ENCODE measurements at regions not wholly inside any gene's neighbourhood (a gene's known extent, or its start where the extent isn't known, plus 50 kb on each side); places are given as distances from the start of the nearest gene placed in this dataset.
A peak's percentile ranks its signal among the peaks of the same experiment; 100 is the strongest.

- no peaks in the 10 kb centered on the region for H3F3A ChIP-seq (ENCODE audit: low read depth)
- H3K9me3 ChIP-seq (ENCODE audit: insufficient read depth, low read depth, low read length): no peaks in the 10 kb centered on the region
- no peaks in the 10 kb centered on the region for H4K20me1 ChIP-seq (ENCODE audit: insufficient read depth, low read length, poor library complexity, severe bottlenecking)
- TF ChIP-seq EZH2phosphoT487 (IDR thresholded peaks at IDR 0.05; ENCODE audit: borderline replicate concordance): no peak
- no peak for TF ChIP-seq CTCF (conservative IDR thresholded peaks at IDR 0.05; ENCODE audit: low read length)
- H3K4me1 ChIP-seq (ENCODE audit: insufficient read depth, low read length, poor library complexity, severe bottlenecking): peaks cover 34% of the 10 kb centered on the region
- no peak overlapping the region for H3K4me3 ChIP-seq (ENCODE audit: low read length, poor library complexity, severe bottlenecking)
- no peaks in the 10 kb centered on the region for H3K79me2 ChIP-seq (ENCODE audit: insufficient read depth, low read length)
- no peaks in the 10 kb centered on the region for H3K9me2 ChIP-seq (replicated peaks; ENCODE audit: low read depth, low read length)
- H3K9ac ChIP-seq (ENCODE audit: low read depth, low read length, poor library complexity, severe bottlenecking): no peak overlapping the region
- no peak overlapping the region for H3K4me2 ChIP-seq (ENCODE audit: low read depth, low read length, poor library complexity, severe bottlenecking)
- no peaks in the 10 kb centered on the region for H3K27me3 ChIP-seq (ENCODE audit: insufficient read depth, low read length, poor library complexity, severe bottlenecking)
- H3K36me3 ChIP-seq (ENCODE audit: insufficient read depth, low read length): no peaks in the 10 kb centered on the region
- H2AFZ ChIP-seq (ENCODE audit: low read length): peak overlapping the region; percentile 62; the same call in 1 of the 2 replicates
Measured at GRCh38 chr2:8133913-8134472, 547.9 kb upstream of the ID2 start.

DNA sequence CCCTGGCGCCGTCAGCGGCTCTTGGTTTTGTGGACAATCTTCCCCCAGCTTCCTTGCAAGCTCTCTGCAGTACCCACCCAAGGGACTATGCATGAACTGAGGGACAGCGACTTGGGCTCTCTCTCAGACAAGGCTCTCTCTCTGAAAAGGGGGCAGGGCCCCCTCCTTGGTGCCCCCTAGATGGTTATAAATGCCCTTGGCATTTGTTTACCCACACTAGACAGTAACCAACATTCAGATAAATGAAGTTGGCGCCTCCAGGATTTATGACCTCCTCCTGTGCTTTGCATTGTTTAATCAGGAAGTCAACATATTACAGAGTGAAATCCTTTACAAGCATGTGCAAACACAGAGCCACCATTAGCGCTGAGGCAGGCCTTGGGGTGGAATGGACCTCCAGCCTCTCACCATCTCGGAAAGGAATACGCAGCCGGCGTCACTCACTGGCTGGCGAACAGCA, 547.4 kb upstream of the ID2 start:
- H3K36me3 ChIP-seq (ENCODE audit: insufficient read depth, low read length): no peaks in the 10 kb centered on the region
- H3K9me2 ChIP-seq (replicated peaks; ENCODE audit: low read depth, low read length): no peaks in the 10 kb centered on the region
- no peak overlapping the region for H3K9ac ChIP-seq (ENCODE audit: low read depth, low read length, poor library complexity, severe bottlenecking)
- no peaks in the 10 kb centered on the region for H3K79me2 ChIP-seq (ENCODE audit: insufficient read depth, low read length)
- TF ChIP-seq EZH2phosphoT487 (IDR thresholded peaks at IDR 0.05; ENCODE audit: borderline replicate concordance) (no peak), CTCF (conservative IDR thresholded peaks at IDR 0.05; ENCODE audit: low read length) (no peak)
- H3K4me2 ChIP-seq (ENCODE audit: low read depth, low read length, poor library complexity, severe bottlenecking): peak overlapping the region; percentile 0
- no peaks in the 10 kb centered on the region for H3F3A ChIP-seq (ENCODE audit: low read depth)
- peak overlapping the region; percentile 62 for H2AFZ ChIP-seq (ENCODE audit: low read length)
- H3K4me3 ChIP-seq (ENCODE audit: low read length, poor library complexity, severe bottlenecking): no peak overlapping the region
- H4K20me1 ChIP-seq (ENCODE audit: insufficient read depth, low read length, poor library complexity, severe bottlenecking): no peaks in the 10 kb centered on the region
- H3K27me3 ChIP-seq (ENCODE audit: insufficient read depth, low read length, poor library complexity, severe bottlenecking): no peaks in the 10 kb centered on the region
- H3K9me3 ChIP-seq (ENCODE audit: insufficient read depth, low read depth, low read length): no peaks in the 10 kb centered on the region
- peaks cover 39% of the 10 kb centered on the region for H3K4me1 ChIP-seq (ENCODE audit: insufficient read depth, low read length, poor library complexity, severe bottlenecking)

DNA sequence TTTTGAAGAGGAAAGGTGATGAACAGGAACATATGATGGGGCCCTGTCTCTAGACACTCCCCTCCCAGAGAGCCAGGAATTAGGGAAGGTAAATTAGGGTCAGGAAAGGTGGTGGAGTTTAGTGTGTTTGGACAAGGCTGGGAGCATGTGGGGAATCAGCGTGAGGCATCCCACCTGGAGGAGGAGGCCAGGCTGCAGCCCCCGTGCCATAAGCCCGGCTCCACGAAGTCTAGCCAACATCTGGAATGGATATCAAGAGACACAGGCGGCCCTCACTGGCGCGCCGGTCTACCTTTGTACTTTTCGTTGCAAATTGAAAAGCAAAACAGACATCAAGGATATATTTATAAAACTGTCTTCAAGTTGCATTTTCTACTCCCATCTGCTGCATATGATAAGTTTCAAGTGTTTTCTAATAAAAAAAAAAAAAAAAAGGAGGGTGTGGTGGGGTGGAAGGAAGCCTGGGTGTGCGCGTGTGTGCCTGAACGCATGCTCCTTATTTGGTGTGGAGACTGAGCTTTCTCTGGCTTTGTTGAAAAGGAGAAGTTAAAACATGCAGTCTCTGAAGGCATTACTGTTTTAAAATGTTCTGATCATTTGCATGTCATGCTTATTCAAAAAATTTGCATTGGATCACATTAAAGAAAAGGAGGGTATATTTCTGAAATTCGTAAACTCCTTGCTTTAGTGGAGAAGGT, 546.7 kb upstream of the ID2 start:
- Histone ChIP-seq H3K79me2 (ENCODE audit: insufficient read depth, low read length) (no peaks in the 10 kb centered on the region), H3F3A (ENCODE audit: low read depth) (no peaks in the 10 kb centered on the region), H4K20me1 (ENCODE audit: insufficient read depth, low read length, poor library complexity, severe bottlenecking) (no peaks in the 10 kb centered on the region), H3K27me3 (ENCODE audit: insufficient read depth, low read length, poor library complexity, severe bottlenecking) (no peaks in the 10 kb centered on the region), H3K36me3 (ENCODE audit: insufficient read depth, low read length) (no peaks in the 10 kb centered on the region), H3K4me3 (ENCODE audit: low read length, poor library complexity, severe bottlenecking) (no peak overlapping the region), H3K9me2 (replicated peaks; ENCODE audit: low read depth, low read length) (no peaks in the 10 kb centered on the region), H3K9me3 (ENCODE audit: insufficient read depth, low read depth, low read length) (no peaks in the 10 kb centered on the region), H3K9ac (ENCODE audit: low read depth, low read length, poor library complexity, severe bottlenecking) (no peak overlapping the region), H2AFZ (ENCODE audit: low read length) (peak overlapping the region; percentile 81), H3K4me1 (ENCODE audit: insufficient read depth, low read length, poor library complexity, severe bottlenecking) (peaks cover 45% of the 10 kb centered on the region), H3K4me2 (ENCODE audit: low read depth, low read length, poor library complexity, severe bottlenecking) (peak overlapping the region; percentile 0)
- TF ChIP-seq EZH2phosphoT487 (IDR thresholded peaks at IDR 0.05; ENCODE audit: borderline replicate concordance): no peak
- no peak for TF ChIP-seq CTCF (conservative IDR thresholded peaks at IDR 0.05; ENCODE audit: low read length)

Measured in Loucy (cell line).